Progenitor cell of endocrine pancreas (in vitro differentiated cells): ENCODE measurements at regions not wholly inside any gene's neighbourhood (a gene's known extent, or its start where the extent isn't known, plus 50 kb on each side); places are given as distances from the start of the nearest gene placed in this dataset.
"Not testable (repeated sequence)": the region's sequence is repeated elsewhere in the genome, so short reads cannot be mapped to it uniquely, and the experiment has no call there.

Experiments
- DNase-seq: peaks from one replicate; pipeline ENCODE4 v3.0.0; 2021; ENCODE audit warnings: low spot score; ENCODE audit not compliant: unreplicated experiment
- H3K27ac Mint-ChIP-seq: 2 replicates; pipeline ENCODE4 v1.8.0; 2021; ENCODE audit warnings: mild to moderate bottlenecking, moderate library complexity, mixed read lengths
- H3K27me3 Mint-ChIP-seq: 2 replicates; pipeline ENCODE4 v1.8.0; 2021; ENCODE audit warnings: mixed read lengths
- H3K36me3 Mint-ChIP-seq: 2 replicates; pipeline ENCODE4 v1.8.0; 2022; ENCODE audit warnings: mixed read lengths; ENCODE audit not compliant: insufficient read depth
- H3K4me1 Mint-ChIP-seq: 2 replicates; pipeline ENCODE4 v1.8.0; 2021; ENCODE audit warnings: low read depth, mixed read lengths
- H3K4me3 Mint-ChIP-seq: 2 replicates; pipeline ENCODE4 v1.8.0; 2021; ENCODE audit warnings: low read depth, mild to moderate bottlenecking, moderate library complexity, mixed read lengths
- H3K9me3 Mint-ChIP-seq: 2 replicates; pipeline ENCODE4 v1.8.0; 2021; ENCODE audit warnings: low read depth, mixed read lengths
- TF ChIP-seq, protein P1 (sequence below): fragments of 200-600 bp; sonication (generic); IDR thresholded peaks from one replicate; pipeline ENCODE4 v1.5.0; 2021; ENCODE audit warnings: antibody characterized with exemption, mild to moderate bottlenecking; ENCODE audit not compliant: unreplicated experiment

DNA sequence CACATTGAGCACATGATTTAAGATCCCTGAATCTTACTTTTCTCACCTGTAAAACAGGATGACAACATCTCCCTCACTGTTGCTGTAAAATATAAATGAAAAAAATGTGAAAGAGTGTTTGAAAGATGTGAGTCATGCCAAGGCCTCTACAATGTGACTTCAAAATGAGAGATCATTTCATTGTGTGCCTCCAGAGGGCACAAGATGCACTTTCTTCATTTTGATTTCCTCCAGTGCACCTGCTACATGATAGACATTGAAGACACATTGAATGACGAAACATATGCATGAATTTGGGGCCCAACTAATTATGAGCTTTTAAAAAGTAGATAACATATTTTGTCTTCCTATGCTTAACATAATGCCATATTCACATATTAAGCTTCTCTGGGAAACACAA, 170.3 kb downstream of the MOBP start:
- Mint-ChIP-seq H3K36me3 (no peaks in the 10 kb centered on the region), H3K9me3 (peaks cover 2% of the 10 kb centered on the region), H3K4me1 (peaks cover 3% of the 10 kb centered on the region), H3K27ac (peak overlapping the region; percentile 5), H3K4me3 (no peak overlapping the region), H3K27me3 (peaks cover 7% of the 10 kb centered on the region)
- TF ChIP-seq, protein P1, sequence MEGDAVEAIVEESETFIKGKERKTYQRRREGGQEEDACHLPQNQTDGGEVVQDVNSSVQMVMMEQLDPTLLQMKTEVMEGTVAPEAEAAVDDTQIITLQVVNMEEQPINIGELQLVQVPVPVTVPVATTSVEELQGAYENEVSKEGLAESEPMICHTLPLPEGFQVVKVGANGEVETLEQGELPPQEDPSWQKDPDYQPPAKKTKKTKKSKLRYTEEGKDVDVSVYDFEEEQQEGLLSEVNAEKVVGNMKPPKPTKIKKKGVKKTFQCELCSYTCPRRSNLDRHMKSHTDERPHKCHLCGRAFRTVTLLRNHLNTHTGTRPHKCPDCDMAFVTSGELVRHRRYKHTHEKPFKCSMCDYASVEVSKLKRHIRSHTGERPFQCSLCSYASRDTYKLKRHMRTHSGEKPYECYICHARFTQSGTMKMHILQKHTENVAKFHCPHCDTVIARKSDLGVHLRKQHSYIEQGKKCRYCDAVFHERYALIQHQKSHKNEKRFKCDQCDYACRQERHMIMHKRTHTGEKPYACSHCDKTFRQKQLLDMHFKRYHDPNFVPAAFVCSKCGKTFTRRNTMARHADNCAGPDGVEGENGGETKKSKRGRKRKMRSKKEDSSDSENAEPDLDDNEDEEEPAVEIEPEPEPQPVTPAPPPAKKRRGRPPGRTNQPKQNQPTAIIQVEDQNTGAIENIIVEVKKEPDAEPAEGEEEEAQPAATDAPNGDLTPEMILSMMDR = peak; percentile 32
- DNase-seq = no peak

DNA sequence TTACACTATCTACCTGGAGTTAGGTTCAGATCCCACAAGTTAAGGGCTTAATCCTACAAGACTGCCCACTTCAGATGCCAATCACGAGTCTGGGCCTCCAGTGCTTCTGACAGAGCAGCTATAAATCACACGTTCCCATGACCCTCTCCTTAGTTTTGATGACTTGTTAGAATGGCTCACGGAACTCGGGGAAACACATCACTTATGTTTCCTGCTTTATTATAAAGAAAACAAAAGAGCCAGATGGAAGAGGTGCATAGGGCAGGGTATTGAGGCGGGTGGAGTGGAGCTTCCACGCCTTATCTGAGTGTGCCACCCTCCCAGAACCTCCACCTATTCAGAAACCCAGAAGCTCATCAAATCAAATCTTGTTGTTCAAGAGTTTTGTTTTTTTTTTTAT, 170.8 kb downstream of the MOBP start:
- Mint-ChIP-seq H3K9me3 (peaks cover 2% of the 10 kb centered on the region), H3K27me3 (peaks cover 7% of the 10 kb centered on the region), H3K4me3 (no peak overlapping the region), H3K4me1 (peaks cover 3% of the 10 kb centered on the region), H3K36me3 (no peaks in the 10 kb centered on the region), H3K27ac (peak overlapping the region; percentile 5)
- DNase-seq = no peak
- TF ChIP-seq, protein P1 = no peak

DNA sequence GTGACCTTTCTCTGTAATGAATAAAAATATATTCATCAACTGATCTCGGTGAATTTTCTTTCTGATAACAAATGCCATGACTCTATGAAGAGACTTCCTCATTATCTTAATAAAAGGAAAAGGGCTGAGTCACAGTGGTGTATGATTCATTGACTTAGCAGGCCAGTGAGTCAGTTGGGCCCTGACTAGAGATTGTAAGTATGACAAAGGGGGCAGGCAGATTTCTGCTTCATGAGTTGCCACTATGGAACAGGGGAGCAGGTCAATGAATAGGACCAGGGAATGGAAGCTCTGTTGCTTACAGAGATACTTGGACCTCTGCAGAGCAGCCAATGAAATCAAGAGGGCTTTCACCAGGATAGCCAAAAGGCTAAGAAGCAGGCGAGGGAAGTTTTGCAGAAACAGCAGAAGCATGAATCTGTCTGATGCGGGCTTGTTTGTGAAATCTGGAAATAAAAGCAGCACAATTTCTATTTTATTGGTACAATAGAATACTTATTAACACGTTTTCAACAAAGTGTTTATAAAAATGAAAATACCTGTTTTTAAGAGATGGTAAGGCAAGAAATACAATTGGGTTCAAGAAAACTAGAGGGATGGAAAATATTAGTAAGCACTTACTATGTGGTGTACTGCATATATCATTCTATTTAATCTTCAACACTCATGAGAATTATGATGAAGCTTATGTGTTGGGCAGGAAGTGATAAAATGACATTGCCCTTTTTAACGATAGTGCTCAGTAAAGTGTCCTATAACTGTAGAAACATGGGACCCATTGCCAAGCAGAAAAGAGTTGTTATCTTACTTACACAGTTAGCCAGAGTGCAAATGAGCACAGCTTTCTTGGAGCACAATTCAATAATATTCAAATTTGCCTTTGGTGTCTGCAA, 169.8 kb upstream of the MYRIP start:
- Mint-ChIP-seq H3K27ac (no peak overlapping the region), H3K36me3 (no peaks in the 10 kb centered on the region), H3K9me3 (peaks cover 2% of the 10 kb centered on the region), H3K4me1 (peaks cover 3% of the 10 kb centered on the region), H3K27me3 (peaks cover 7% of the 10 kb centered on the region), H3K4me3 (no peak overlapping the region)
- no peak for DNase-seq
- TF ChIP-seq, protein P1 = no peak

DNA sequence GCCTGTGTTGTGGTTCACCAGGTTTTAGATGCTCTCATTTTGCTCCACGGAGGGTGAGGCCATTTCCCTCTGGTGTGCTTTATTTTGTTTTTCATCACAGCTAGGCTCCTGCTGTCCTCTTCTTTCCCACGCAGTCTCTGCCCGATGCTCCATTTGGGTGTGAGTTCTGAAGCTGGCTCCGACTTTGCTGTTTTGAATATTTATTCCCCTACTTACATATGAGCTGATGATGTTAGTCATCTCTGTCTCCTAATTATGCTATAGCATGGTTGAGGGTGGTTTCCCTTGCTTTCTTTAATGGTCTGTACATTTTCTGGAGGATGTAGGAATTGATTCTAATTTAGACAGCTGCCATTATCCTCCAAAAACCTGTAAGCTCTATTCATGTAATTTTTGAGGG, 168.1 kb upstream of the MYRIP start:
- no peaks in the 10 kb centered on the region for H3K36me3 Mint-ChIP-seq
- no peak overlapping the region for H3K4me3 Mint-ChIP-seq
- H3K9me3 Mint-ChIP-seq = no peaks in the 10 kb centered on the region
- peaks cover 3% of the 10 kb centered on the region for H3K4me1 Mint-ChIP-seq
- TF ChIP-seq, protein P1 = no peak
- no peak for DNase-seq
- peaks cover 7% of the 10 kb centered on the region for H3K27me3 Mint-ChIP-seq
- no peak overlapping the region for H3K27ac Mint-ChIP-seq

DNA sequence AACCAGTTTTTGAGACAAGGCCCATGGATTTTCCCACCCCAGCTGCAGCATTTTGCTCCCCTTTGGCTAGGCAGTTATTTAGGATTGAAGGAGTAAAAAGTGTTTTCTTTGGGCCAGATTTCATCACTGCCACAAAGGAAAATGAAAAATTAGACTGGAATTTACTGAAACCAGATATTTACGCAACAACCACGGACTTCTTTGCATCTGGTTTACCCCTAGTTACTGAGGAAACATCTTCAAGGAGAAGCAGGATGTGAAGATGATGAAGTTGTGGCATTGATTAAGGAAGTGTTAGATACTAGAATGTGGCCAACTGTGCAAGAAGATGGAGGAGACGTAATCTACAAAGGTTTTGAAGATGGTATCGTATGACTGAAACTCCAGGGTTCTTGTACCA, 165.2 kb upstream of the MYRIP start:
- TF ChIP-seq, protein P1 = no peak
- H3K4me3 Mint-ChIP-seq = no peak overlapping the region
- no peak for DNase-seq
- H3K27ac Mint-ChIP-seq = no peak overlapping the region
- H3K27me3 Mint-ChIP-seq = peaks cover 7% of the 10 kb centered on the region
- peaks cover 3% of the 10 kb centered on the region for H3K4me1 Mint-ChIP-seq
- no peaks in the 10 kb centered on the region for H3K36me3 Mint-ChIP-seq
- no peaks in the 10 kb centered on the region for H3K9me3 Mint-ChIP-seq

DNA sequence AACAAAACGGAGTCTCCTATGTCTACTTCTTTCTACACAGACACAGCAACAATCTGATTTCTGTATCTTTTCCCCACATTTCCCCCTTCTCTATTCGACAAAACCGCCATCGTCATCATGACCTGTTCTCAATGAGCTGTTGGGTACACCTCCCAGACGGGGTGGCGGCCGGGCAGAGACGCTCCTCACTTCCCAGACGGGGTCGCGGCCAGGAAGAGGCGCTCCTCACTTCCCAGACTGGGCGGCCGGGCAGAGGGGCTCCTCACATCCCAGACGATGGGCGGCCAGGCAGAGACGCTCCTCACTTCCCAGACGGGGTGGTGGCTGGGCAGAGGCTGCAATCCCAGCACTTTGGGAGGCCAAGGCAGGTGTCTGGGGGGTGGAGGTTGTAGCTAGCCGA, 158.2 kb upstream of the MYRIP start:
- peaks cover 20% of the 10 kb centered on the region for H3K4me1 Mint-ChIP-seq
- peak overlapping the region; percentile 80 for H3K27ac Mint-ChIP-seq
- not testable (repeated sequence) for H3K36me3 Mint-ChIP-seq, DNase-seq, H3K27me3 Mint-ChIP-seq, H3K4me3 Mint-ChIP-seq, H3K9me3 Mint-ChIP-seq
